Endothelial cell of umbilical vein (primary cell): ENCODE measurements at regions not wholly inside any gene's neighbourhood (a gene's known extent, or its start where the extent isn't known, plus 50 kb on each side); places are given as distances from the start of the nearest gene placed in this dataset.

Experiments used
- BruUV-seq: library from RNA; stranded (reverse); fragments of 400-500 nt; replicated peaks from 2 replicates; lab custom pipeline; 2021; lab: Mats Ljungman, UMichigan
- CTCF ChIA-PET: fragments of 300-600, 350-600 bp; sonication (Branson Sonifier 250); formaldehyde crosslinking; loops from one replicate; lab custom pipeline; 2021; ENCODE audit warnings: antibody characterized with exemption, inconsistent platforms; lab: Charles Lee
- POLR2A ChIA-PET: fragments of 300-600, 350-600 bp; sonication (Branson Sonifier 250); formaldehyde crosslinking; loops from one replicate; lab custom pipeline; 2021; ENCODE audit warnings: antibody characterized with exemption, inconsistent platforms; lab: Charles Lee
- DNase-seq: peaks from one replicate; pipeline ENCODE4 v3.0.0-alpha.2; 2011; ENCODE audit warnings: low read depth, low spot score
- FAIRE-seq: peaks from 2 replicates; lab custom pipeline; 2011; peaks lifted over from hg19 to GRCh38; lab: Jason Lieb, UNC
- H2AFZ ChIP-seq: 2 replicates; pipeline ENCODE4 v1.6.0; 2012; ENCODE audit warnings: low read depth, low read length, control low read depth, inconsistent platforms
- H3K27ac ChIP-seq: 2 replicates; pipeline ENCODE4 v1.5.1; 2011; ENCODE audit warnings: low read depth, mild to moderate bottlenecking, control low read depth, low read length, moderate library complexity; ENCODE audit not compliant: insufficient read depth
- H3K27me3 ChIP-seq, 2 experiments: 2 replicates each; pipeline versions ENCODE4 v1.6.0 to v1.6.1; 2011; ENCODE audit warnings: low read length in 2 of 2, mixed read lengths in 1 of 2; ENCODE audit not compliant: control insufficient read depth in 2 of 2, insufficient read depth in 2 of 2
- H3K36me3 ChIP-seq, 2 experiments: 2 replicates in 1 of 2; 3 replicates in 1 of 2; pipeline ENCODE4 v1.5.1; 2011; ENCODE audit warnings: low read length in 2 of 2, mild to moderate bottlenecking in 1 of 2, moderate library complexity in 1 of 2; ENCODE audit not compliant: control insufficient read depth in 2 of 2, insufficient read depth in 2 of 2; ENCODE audit errors: extremely low read depth in 1 of 2
- H3K4me1 ChIP-seq: 3 replicates; pipeline ENCODE4 v1.5.1; 2011; ENCODE audit warnings: mild to moderate bottlenecking, low read length; ENCODE audit not compliant: control insufficient read depth, insufficient read depth; ENCODE audit errors: extremely low read depth
- H3K4me2 ChIP-seq: 2 replicates; pipeline ENCODE4 v1.6.1; 2011; ENCODE audit warnings: low read length, control low read depth, mixed read lengths; ENCODE audit not compliant: insufficient read depth
- H3K4me3 ChIP-seq, 3 experiments: fragments of 200-600 bp in 1 of 3; sonication (generic), shearing (Covaris generic) in 1 of 3; replicated peaks in 1 of 3; 2 replicates each; pipeline ENCODE4 v1.5.1; 2011 to 2016; ENCODE audit warnings: control low read depth in 3 of 3, low read length in 3 of 3, mild to moderate bottlenecking in 2 of 3, inconsistent platforms in 1 of 3, low read depth in 1 of 3, moderate library complexity in 1 of 3; ENCODE audit not compliant: insufficient read depth in 1 of 3
- H3K79me2 ChIP-seq: 2 replicates; pipeline ENCODE4 v1.6.0; 2012; ENCODE audit warnings: low read length, inconsistent platforms; ENCODE audit not compliant: control insufficient read depth, insufficient read depth
- H3K9ac ChIP-seq: replicated peaks from 2 replicates; pipeline ENCODE3; 2011; ENCODE audit warnings: low read length, control low read depth; ENCODE audit not compliant: insufficient read depth; ENCODE audit errors: extremely low read depth
- H3K9me1 ChIP-seq: replicated peaks from 3 replicates; pipeline ENCODE4 v1.6.0; 2011; ENCODE audit warnings: mild to moderate bottlenecking, low read length; ENCODE audit not compliant: control insufficient read depth, insufficient read depth; ENCODE audit errors: extremely low read depth
- H3K9me3 ChIP-seq: replicated peaks from 2 replicates; pipeline ENCODE4 v1.5.1; 2012; ENCODE audit warnings: low read length, inconsistent platforms; ENCODE audit not compliant: control insufficient read depth, insufficient read depth
- H4K20me1 ChIP-seq: replicated peaks from 2 replicates; pipeline ENCODE3; 2011; ENCODE audit warnings: mild to moderate bottlenecking, low read length; ENCODE audit not compliant: control insufficient read depth, insufficient read depth; ENCODE audit errors: extremely low read depth
- EZH2 ChIP-seq: IDR thresholded peaks from 2 replicates; pipeline ENCODE4 v1.6.1; 2012; ENCODE audit warnings: borderline replicate concordance, low read depth, mild to moderate bottlenecking, moderate library complexity, low read length, inconsistent platforms; ENCODE audit not compliant: severe bottlenecking
- FOS ChIP-seq: IDR thresholded peaks from 2 replicates; pipeline ENCODE4 v1.6.1; 2011; ENCODE audit warnings: mild to moderate bottlenecking, low read length, moderate library complexity, borderline replicate concordance; ENCODE audit not compliant: insufficient read depth
- GATA2 ChIP-seq: IDR thresholded peaks from 2 replicates; pipeline ENCODE4 v1.7.0; 2011; ENCODE audit warnings: low read depth, mild to moderate bottlenecking, moderate library complexity, mixed read lengths, low read length; ENCODE audit not compliant: insufficient read length, insufficient read depth
- JUN ChIP-seq: IDR thresholded peaks from 2 replicates; pipeline ENCODE4 v1.6.1; 2011; ENCODE audit warnings: borderline replicate concordance, low read depth; ENCODE audit not compliant: insufficient read length, insufficient read depth
- MYC ChIP-seq: IDR thresholded peaks from one replicate; pipeline ENCODE4 v1.6.1; 2011; ENCODE audit warnings: mild to moderate bottlenecking, low read depth, low read length
- POLR2A ChIP-seq: IDR thresholded peaks from 2 replicates; pipeline ENCODE4 v1.6.1; 2012; ENCODE audit warnings: low read depth, mild to moderate bottlenecking, control low read depth, low read length
- POLR2AphosphoS5 ChIP-seq: IDR thresholded peaks from 2 replicates; pipeline ENCODE4 v1.6.1; 2012; ENCODE audit warnings: low read depth, mild to moderate bottlenecking, control low read depth, low read length, moderate library complexity; ENCODE audit not compliant: insufficient read depth
- dilution Hi-C: fragments of 300-500 bp; cut with MboI; formaldehyde crosslinking; loops from one replicate; pipeline ENCODE4 v1.15.0; 2019; ENCODE audit warnings: low sequenced_read_pairs; ENCODE audit not compliant: extremely low pct_ligation_motif_present
- intact Hi-C: fragments of 100-400 bp; cut with micrococcal nuclease; formaldehyde crosslinking; loops from one replicate; pipeline ENCODE4 v1.10.0; 2022
- TF ChIP-seq, protein P1 (sequence below): IDR thresholded peaks from 2 replicates; pipeline ENCODE4 v1.6.1; 2011; ENCODE audit not compliant: insufficient read depth, insufficient read length
- TF ChIP-seq, protein P2 (sequence below), 2 donors: IDR thresholded peaks; 1 replicate in 1 of 2; 2 replicates in 1 of 2; pipeline ENCODE4 v1.5.1; 2011; ENCODE audit warnings: low read length in 2 of 2, mild to moderate bottlenecking in 2 of 2, moderate library complexity in 2 of 2, control low read depth in 1 of 2, inconsistent platforms in 1 of 2, low read depth in 1 of 2; ENCODE audit not compliant: insufficient read depth in 1 of 2; ENCODE audit errors: extremely low read depth in 1 of 2

DNA sequence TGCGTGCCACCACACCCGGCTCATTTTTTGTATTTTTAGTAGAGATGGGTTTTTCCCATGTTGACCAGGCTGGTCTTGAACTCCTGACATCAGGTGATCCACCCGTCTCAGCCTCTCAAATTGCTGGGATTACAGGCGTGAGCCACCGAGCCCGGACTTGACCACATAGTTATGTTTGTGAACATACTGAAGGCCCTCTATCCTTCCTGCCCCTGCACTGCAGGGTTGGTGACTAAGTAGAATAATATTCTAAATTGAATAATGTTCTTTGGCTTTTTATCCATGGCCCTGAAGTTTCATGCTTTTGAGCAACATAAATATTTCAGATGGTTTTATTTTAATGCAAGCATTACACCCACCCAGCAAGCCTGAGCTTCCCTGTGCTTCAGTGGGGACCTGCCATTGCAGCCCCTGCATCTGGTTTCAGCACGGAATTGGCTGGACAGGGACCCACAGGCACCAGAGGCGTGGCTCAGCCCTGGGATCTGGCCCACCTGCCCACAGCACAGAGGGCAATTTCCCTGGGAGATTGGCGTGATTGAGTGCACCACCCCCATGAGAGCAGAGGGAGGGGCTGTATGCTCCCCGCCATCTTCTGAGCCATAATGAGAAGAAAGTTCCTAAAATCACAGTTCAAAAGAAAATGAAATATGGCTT is 460.5 kb downstream of the BRD1 start:
- no TSS peak for BruUV-seq

DNA sequence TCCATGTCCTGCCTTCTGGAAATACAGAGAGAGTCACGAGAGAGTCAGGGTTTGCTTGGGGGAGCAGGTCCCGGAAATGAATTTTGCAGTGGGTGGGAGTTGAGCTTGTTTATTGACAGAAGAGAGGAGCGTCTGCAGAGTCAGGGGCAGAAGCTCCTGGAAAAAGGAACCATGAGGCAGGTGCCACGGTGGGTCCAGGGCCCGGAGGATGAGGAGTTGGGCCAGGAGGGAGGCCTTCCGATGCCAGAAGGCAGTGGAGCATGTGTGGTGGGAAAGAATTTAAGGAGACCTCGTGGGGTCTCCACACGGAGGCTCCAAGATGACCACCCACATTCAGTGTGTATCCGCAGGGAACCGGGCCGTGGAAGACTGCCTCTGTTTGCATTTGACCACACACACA is 461.2 kb downstream of the BRD1 start:
- intact Hi-C loops = no loop called here
- DNase-seq = no peak
- Histone ChIP-seq H3K9ac (no peak overlapping the region), H3K4me2 (no peak overlapping the region), H3K4me3 (no peak overlapping the region), H3K36me3 (no peaks in the 10 kb centered on the region), H3K9me3 (peaks cover 14% of the 10 kb centered on the region), H3K27ac (no peak overlapping the region), H4K20me1 (no peaks in the 10 kb centered on the region), H3K4me1 (no peaks in the 10 kb centered on the region), H3K79me2 (no peaks in the 10 kb centered on the region), H3K27me3 (no peaks in the 10 kb centered on the region), H3K9me1 (no peaks in the 10 kb centered on the region), H2AFZ (no peak overlapping the region)
- BruUV-seq = no TSS peak
- dilution Hi-C loops = no loop called here
- FAIRE-seq = no peak
- CTCF ChIA-PET = no interaction called here
- TF ChIP-seq MYC (no peak), POLR2AphosphoS5 (no peak), JUN (no peak), FOS (no peak), GATA2 (no peak), EZH2 (no peak), POLR2A (no peak)
- TF ChIP-seq, protein P1, sequence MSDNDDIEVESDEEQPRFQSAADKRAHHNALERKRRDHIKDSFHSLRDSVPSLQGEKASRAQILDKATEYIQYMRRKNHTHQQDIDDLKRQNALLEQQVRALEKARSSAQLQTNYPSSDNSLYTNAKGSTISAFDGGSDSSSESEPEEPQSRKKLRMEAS = no peak
- TF ChIP-seq, protein P2, sequence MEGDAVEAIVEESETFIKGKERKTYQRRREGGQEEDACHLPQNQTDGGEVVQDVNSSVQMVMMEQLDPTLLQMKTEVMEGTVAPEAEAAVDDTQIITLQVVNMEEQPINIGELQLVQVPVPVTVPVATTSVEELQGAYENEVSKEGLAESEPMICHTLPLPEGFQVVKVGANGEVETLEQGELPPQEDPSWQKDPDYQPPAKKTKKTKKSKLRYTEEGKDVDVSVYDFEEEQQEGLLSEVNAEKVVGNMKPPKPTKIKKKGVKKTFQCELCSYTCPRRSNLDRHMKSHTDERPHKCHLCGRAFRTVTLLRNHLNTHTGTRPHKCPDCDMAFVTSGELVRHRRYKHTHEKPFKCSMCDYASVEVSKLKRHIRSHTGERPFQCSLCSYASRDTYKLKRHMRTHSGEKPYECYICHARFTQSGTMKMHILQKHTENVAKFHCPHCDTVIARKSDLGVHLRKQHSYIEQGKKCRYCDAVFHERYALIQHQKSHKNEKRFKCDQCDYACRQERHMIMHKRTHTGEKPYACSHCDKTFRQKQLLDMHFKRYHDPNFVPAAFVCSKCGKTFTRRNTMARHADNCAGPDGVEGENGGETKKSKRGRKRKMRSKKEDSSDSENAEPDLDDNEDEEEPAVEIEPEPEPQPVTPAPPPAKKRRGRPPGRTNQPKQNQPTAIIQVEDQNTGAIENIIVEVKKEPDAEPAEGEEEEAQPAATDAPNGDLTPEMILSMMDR (IDR thresholded peaks at IDR 0.05; ENCODE audit: extremely low read depth in 1 of 2, insufficient read depth in 1 of 2, low read depth in 1 of 2, low read length in 2 of 2) = no peak
- POLR2A ChIA-PET = interaction anchor here (0.6 kb wide), 1 partner anchor 272 kb away, joined by 3 read pairs; no protein-coding TSS in a partner anchor

More for the DNA sequence above, 460.5 kb downstream of the BRD1 start:
- no peak for DNase-seq
- dilution Hi-C loops = no loop called here
- FAIRE-seq = no peak
- H3K4me1 ChIP-seq = no peaks in the 10 kb centered on the region
- TF ChIP-seq EZH2 = no peak
- H3K4me2 ChIP-seq = no peak overlapping the region
- no peaks in the 10 kb centered on the region for H3K79me2 ChIP-seq
- H3K9ac ChIP-seq = no peak overlapping the region
- H3K9me3 ChIP-seq = peaks cover 16% of the 10 kb centered on the region
- intact Hi-C loops = no loop called here
- no peaks in the 10 kb centered on the region for H3K27me3 ChIP-seq
- ChIA-PET POLR2A (no interaction called here), CTCF (no interaction called here)
- H3K27ac ChIP-seq = no peak overlapping the region
- H3K36me3 ChIP-seq = no peaks in the 10 kb centered on the region
- no peaks in the 10 kb centered on the region for H3K9me1 ChIP-seq
- H3K4me3 ChIP-seq = no peak overlapping the region
- H2AFZ ChIP-seq = no peak overlapping the region
- no peaks in the 10 kb centered on the region for H4K20me1 ChIP-seq
